GM19438 (cell line): ENCODE measurements at regions not wholly inside any gene's neighbourhood (a gene's known extent, or its start where the extent isn't known, plus 50 kb on each side); places are given as distances from the start of the nearest gene placed in this dataset.

ENCODE experiments used
- ATAC-seq: cut with Tn5 transposase; IDR thresholded peaks from one replicate; pipeline ENCODE4 v1.9.1; 2021; ENCODE audit warnings: low read depth; ENCODE audit not compliant: unreplicated experiment

GRCh38 chr16:73190688-73191659 lies 143.0 kb upstream of the ZFHX3 start:
- no peak for ATAC-seq

DNA sequence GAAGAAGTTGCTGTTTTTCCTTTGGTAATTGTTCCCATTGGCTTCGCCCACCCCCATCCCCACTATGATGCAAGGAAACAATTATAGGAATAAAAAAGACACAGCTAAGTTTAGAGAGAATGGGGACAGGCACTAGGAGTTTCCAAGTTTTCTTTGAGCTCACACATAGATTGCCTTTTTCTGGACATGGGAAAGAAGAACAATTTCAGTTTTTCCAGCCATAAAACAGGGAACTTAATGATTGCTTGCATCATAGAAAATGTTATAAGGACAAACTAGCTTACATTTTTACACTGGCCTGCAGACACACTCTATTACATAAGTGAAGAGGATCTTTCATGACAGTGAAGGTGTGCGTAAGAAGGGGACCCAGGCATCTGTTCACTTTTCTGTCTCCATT lies 142.3 kb upstream of the ZFHX3 start:
- ATAC-seq = no peak

DNA sequence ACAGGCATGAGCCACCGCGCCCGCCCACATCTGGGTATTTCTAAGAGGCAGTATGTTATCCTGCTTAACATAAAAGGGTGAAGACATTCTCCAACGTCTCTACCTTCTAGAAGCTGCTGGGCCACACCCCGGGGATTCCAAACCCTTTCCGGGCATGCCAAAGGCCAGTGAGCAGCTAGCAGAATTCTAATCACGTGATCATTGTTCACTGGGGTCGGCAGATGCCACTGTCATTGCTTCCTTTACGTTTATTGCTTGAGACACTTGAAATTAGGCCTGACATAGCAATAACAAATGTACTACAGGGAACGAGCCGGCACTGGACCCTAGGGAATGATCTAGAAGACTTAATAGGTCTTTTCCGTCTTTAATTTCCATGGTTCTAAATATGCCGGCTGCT lies 141.2 kb upstream of the ZFHX3 start:
- no peak for ATAC-seq

GRCh38 chr16:73186752-73187601 lies 139.0 kb upstream of the ZFHX3 start:
- no peak for ATAC-seq

DNA sequence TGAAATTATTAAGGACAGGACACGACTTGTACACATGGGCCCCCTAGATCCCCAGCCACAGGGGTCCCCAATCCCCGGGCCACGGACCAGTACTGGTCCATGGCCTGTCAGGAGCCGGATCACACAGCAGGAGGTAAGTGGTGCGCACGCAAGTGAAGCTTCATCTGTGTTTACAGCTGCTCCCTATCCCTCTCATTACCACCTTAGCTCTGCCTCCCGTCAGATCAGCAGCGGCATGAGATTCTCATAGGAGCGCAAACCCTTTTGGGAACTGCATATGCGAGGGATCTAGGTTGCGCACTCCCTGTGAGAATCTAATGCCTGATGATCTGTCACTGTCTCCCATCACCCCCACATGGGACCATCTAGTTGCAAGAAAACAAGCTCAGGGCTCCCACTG lies 137.8 kb upstream of the ZFHX3 start:
- ATAC-seq = no peak

GRCh38 chr16:73183611-73184092 lies 135.7 kb upstream of the ZFHX3 start:
- no peak for ATAC-seq

DNA sequence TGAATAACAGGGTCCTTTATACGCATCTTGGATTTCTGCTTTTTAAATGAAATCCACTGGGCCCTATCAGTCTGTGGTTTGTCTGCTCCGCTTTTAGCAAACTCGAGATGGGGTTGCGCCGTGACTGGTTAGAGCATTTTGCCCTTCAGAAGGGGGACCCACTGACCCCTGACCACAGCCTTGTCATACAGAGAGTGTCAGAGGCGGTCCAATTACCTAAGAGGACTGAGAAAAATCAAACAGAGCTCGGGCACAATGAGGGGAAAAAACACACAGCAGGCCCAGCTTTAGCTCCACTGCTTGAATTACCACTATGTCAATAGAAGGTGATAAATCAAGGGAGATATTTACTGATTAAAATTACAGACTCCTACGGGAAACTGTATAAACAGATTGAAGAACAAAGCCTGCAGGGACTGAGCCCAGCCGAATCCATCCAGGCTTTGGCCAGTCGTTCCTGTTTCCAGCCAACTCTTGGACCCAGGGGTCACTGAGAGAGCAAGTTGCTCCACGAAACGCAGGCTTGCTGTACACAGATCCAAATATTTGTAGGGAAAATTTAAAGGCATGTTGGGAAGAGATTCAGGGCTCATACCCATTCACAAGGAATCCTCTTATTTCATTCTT lies 131.9 kb upstream of the ZFHX3 start:
- no peak for ATAC-seq

DNA sequence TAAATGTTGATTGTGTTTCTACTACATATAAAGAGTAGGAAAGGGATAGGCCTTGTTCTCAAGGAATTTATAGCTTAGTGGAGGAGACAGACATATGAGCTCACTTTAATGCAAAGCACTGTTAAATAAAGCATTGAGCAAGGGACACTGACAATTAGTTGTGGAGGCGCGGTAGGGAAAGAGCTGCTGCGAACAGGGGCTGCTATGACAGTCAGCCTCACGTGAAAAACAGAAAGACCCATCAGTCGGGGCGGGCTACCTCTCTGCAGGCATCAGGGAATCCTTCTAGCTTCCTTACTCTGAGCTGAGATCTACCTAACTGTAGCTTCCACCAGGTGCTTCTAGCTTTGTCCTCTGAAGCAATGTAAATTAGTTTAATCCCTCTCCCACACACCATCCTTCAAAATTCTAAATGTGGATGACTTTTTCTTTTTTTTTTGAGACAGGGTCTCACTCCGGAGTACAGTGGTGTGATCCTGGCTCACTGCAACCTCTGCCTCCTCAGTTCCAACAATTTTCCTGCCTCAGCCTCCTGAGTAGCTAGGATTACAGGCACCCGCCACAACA lies 129.9 kb upstream of the ZFHX3 start:
- no peak for ATAC-seq

DNA sequence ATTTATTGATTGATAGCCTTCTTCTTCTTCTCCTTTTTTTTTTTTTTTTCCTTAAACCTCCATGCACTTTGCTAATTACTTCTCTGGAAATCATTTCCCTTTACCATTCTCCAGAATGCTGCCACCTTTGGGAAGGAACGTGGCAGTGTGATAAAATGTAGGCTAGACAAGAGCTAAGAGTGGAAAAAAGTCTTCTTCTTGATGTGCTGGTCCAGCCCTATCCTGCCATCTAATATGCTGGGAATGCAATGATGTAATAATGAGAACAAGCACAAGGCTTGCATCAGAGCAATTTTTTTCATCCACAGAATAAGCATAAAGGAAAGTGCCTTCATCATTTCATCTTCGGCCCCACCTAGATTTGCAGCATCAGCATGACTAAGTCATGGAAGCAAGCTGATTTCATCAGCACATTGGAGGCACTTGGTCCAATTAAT lies 128.7 kb upstream of the ZFHX3 start:
- no peak for ATAC-seq

GRCh38 chr16:73172973-73173709 lies 125.2 kb upstream of the ZFHX3 start:
- ATAC-seq = no peak

DNA sequence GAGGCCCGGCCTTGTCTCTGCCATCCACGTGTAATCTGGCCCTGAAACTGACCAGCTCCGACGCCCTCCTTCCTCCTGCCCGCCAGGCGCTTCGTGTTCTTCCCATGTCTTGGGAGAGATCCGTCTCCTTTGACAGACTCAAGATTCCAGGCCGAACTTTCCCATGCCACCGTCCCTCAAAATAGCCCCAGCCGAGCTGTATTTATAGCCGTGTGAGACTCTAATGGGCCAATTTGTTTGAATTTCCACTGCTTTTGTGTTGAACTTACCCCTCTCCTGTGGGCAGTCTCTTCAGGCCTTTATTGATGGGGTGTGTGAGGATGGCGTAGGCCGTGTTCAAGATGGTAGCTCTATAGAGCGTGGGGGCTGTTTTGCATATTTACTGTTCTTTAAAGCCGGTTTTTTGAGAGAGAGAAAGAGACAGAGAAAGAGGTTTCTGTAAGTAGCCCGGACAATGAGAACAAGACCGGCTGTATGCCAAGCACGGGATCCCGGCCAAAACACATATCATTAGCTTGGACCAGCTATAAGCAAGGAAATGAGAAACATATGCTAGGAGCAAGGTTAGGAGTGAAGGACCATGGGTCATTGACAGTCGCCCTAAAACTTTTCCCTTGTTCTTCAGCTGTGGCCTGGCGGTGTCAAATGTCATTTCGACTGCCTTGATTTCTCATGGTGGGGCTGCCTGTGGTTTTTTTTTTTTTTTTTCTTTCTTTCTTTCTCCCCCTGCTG lies 124.5 kb upstream of the ZFHX3 start:
- no peak for ATAC-seq

DNA sequence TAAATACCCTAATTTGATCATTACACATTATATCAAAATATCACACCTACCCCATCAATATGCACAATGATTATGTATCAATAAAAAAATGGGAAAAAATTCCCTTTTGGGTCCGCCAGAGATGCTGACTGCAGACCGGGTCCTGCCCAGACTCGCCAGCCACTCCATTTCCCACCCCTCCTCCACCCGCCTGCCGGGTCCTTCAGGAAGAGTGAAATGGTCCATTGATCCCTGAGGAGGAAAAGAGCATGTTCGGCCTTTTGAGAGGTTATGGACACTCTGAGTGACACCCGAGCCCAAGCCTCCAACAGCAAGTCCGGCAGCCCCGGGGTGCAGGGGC lies 123.9 kb upstream of the ZFHX3 start:
- no peak for ATAC-seq

DNA sequence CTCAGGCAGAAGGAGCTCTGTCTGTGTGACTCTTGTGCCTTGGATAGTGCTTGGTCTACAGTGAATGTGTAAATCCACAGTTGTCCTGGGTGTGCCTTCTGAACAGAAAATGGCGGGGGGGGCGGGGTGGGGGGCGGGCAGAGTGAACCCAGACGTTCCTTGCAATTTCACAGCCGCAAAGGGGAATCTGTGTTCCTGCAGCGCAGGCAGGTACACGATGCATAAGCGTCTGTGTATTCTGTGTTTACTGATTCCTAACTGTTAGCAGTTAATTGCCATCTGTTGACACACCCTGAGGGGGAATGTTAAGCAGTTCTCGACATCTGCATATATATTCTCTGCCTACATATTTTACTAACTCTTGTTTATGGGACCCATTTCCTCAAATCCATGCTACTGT lies 123.5 kb upstream of the ZFHX3 start:
- ATAC-seq = no peak

DNA sequence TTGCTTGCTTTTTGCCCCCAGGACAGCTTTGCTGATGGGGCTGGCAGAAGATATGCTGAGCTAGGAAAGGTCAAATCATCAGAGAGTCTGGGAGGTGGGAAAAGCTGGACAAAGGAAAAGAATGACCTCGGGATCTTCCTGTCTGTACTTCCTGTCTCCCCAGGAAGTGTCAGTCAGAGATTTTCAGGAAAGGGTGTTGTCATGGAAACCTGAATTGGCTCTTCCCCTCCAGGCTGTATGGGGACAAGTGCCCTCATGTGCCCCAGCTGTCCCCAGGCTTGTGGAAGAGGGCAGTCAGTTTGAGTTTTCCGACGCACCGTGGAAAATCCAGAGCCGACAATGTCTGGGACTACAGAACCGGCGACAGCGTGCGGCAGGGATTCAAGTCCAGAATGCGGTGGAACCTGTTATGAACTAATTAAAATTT lies 122.7 kb upstream of the ZFHX3 start:
- no peak for ATAC-seq

DNA sequence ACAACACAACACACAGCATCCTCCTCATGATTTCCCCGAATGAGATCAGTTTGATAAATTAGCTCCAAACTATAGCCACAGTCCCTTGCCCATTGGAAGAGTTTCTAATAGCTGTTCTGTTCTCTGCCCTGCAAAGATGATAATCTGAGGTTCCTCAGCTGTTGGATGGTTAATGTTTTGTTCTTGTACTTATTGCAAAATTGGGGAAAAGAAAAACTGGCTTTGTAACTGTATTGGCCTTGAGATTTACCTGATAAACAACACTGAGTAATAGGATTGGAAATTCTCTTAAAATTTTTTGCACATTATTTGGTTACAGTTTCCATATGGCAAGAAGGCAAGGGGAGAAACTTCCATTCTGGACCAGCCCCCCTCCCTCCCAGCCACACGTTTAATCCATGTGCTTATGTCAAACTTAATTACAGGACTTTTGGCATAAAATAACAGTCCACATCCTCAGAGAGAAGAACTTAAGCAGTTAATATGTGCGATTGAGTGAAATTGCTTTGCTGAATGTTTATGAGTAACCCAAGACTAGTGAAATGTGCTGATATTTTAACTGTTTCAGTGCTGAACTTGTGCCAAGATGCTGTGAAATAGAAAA lies 119.1 kb upstream of the ZFHX3 start:
- ATAC-seq = no peak

DNA sequence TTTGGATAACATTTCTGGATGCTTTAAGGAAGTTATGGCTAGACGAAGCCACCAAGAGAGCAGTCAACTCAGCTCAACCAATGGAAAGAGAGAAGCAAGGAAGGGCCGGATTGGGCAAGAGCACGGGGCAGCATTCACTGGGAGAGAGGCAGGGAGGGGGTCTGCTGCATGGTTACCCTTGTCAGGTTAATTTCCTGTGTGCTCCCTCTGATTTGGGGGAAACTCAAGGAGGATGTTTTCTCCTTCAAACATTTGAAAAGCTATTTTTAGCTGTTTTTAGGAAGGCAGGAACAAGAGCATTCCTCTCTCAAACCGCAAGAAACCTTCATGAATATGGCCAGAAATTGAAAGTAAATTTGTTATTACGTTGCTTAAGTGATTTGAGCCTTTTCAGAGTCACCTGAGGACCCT lies 118.5 kb upstream of the ZFHX3 start:
- ATAC-seq = no peak

DNA sequence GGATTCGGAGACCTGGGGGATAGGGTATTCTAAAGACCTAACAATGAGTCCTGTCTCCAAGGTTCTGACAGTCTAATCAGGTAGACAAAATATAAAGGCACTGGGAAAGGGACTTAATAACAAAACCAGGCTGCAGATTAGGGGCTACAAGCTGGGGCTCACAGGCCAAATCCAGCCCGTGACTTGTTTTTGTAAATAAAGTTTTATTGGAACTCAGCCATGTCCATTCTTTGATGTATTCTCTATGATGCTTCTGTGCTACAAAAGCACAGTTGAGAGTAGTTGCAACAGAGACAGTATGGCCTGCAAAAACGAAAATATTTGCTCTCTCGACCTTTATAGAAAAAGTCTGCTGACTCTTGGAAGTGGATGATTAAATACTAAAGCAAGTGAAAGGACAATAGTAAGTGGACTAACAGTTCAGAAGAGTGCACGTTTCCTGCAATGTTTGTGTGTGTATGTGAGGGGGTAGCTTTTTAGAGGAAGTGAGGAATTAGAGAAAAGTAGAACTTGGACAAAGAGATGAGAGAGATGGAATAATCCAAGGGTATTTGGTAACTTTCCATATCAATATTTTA lies 115.4 kb upstream of the ZFHX3 start:
- ATAC-seq = no peak

DNA sequence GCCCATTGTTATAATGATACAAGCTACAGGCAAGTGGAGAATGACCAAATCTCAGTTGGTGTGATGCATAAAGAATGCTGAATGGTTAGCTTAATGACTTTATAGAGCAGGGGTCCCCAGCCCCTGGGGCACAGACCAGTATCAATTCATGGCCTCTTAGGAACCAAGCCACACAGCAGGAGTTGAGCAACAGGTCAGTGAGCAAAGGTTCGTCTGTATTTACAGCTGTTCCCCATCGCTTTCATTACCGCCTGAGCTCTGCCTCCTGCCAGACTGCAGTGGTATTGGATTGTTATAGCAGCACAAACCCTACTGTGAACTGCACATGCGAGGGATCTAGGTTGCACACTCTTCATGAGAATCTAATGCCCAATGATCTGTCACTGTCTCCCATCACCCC lies 114.0 kb upstream of the ZFHX3 start:
- no peak for ATAC-seq

- ATAC-seq = no peak
These were observed 111.4 kb upstream of the ZFHX3 start for GRCh38 chr16:73159296-73159695.
